HUES48 (cell line): ENCODE measurements at regions not wholly inside any gene's neighbourhood (a gene's known extent, or its start where the extent isn't known, plus 50 kb on each side); places are given as distances from the start of the nearest gene placed in this dataset.

Source experiments
- H3K27ac ChIP-seq: one replicate; pipeline ENCODE4 v1.7.0; 2013; ENCODE audit warnings: low read depth, low read length, inconsistent platforms
- H3K27me3 ChIP-seq: 2 replicates; pipeline ENCODE4 v1.6.1; 2013; ENCODE audit warnings: mild to moderate bottlenecking, low read length; ENCODE audit not compliant: control insufficient read depth, insufficient read depth
- H3K36me3 ChIP-seq: 2 replicates; pipeline ENCODE4 v1.6.1; 2013; ENCODE audit warnings: low read length; ENCODE audit not compliant: control insufficient read depth, insufficient read depth
- H3K4me1 ChIP-seq: 2 replicates; pipeline ENCODE4 v1.6.1; 2013; ENCODE audit warnings: mild to moderate bottlenecking, low read length; ENCODE audit not compliant: control insufficient read depth, insufficient read depth
- H3K4me3 ChIP-seq: 2 replicates; pipeline ENCODE4 v1.5.1; 2013; ENCODE audit warnings: mild to moderate bottlenecking, low read depth, low read length
- H3K9ac ChIP-seq: 2 replicates; pipeline ENCODE4 v1.6.1; 2013; ENCODE audit warnings: mild to moderate bottlenecking, low read depth, low read length, moderate library complexity
- H3K9me3 ChIP-seq: 2 replicates; pipeline ENCODE4 v1.6.1; 2013; ENCODE audit warnings: low read length; ENCODE audit not compliant: control insufficient read depth, insufficient read depth

GRCh38 chr4:122203407-122203806 is 51.3 kb downstream of the BLTP1 start:
- peaks cover 51% of the 10 kb centered on the region for H3K36me3 ChIP-seq
- no peaks in the 10 kb centered on the region for H3K4me1 ChIP-seq
- no peaks in the 10 kb centered on the region for H3K27me3 ChIP-seq
- no peak overlapping the region for H3K4me3 ChIP-seq
- no peak overlapping the region for H3K9ac ChIP-seq
- no peaks in the 10 kb centered on the region for H3K9me3 ChIP-seq
- H3K27ac ChIP-seq, result no peak overlapping the region

DNA sequence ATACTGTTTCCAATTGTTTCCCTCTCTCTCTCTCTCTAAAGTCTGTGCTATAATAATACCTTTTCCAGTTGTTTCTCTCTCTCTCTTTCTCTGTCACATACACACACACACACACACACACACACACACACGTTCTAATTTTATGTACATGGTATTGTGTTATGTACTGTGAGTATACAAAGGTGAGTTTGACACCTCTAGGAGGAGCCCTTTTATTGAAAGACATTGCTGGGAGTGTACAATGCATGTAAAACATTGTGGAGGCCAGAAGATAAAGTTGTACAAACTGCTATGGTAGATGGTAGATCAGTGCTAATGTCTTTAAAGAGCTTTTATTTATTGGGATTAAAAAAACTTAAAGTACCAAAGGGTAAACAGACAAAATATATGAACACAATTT is 53.6 kb downstream of the BLTP1 start:
- H3K4me1 ChIP-seq, result no peaks in the 10 kb centered on the region

DNA sequence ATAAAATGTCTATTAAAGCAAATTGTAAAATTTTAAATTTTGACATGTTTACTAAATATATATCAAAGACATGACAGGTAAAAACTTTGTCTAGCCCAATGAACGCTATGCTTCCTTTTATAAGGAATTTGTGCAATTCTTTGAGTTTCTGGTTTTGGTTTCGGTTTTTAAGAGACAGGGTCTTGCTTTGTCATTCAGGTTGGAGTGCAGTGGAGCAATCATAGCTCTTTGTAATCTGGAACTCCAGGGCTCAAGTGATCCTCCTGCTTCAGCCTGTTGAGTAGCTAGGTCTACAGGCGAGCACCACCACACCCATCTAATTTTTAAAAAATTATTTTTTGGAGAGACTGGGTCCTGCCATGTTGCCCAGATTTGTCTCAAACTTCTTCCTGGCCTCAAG is 60.7 kb downstream of the BLTP1 start:
- no peak overlapping the region for H3K4me3 ChIP-seq
- H3K27me3 ChIP-seq, result no peaks in the 10 kb centered on the region
- H3K36me3 ChIP-seq, result peaks cover 36% of the 10 kb centered on the region
- no peak overlapping the region for H3K9ac ChIP-seq
- H3K27ac ChIP-seq, result no peak overlapping the region
- no peaks in the 10 kb centered on the region for H3K9me3 ChIP-seq
- H3K4me1 ChIP-seq, result no peaks in the 10 kb centered on the region

More for the DNA sequence above, 53.6 kb downstream of the BLTP1 start:
- H3K9ac ChIP-seq, result no peak overlapping the region
- H3K9me3 ChIP-seq, result no peaks in the 10 kb centered on the region
- H3K27me3 ChIP-seq, result no peaks in the 10 kb centered on the region
- H3K27ac ChIP-seq, result no peak overlapping the region
- H3K4me3 ChIP-seq, result no peak overlapping the region
- peaks cover 53% of the 10 kb centered on the region for H3K36me3 ChIP-seq

DNA sequence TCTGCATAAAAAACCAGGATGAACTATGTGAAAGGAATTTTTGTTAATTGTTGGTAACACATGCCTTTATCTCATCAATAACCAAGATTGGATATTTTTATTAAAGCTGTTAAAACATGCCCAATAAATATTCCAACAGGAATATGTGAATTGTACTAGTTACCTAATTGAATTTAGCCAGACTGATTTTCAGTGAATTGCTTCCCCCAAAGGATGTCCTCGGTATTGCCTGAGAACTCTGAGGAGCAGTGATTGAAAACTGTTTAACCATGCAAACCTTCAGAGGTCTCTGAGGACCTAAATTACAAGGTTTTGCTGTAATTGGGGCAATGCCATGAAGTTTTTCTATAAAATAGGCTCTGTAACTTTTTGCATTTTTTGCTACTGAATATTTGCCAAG is 66.6 kb downstream of the BLTP1 start:
- Histone ChIP-seq H3K27me3 (no peaks in the 10 kb centered on the region), H3K9me3 (no peaks in the 10 kb centered on the region), H3K9ac (no peak overlapping the region), H3K4me3 (no peak overlapping the region), H3K27ac (no peak overlapping the region), H3K4me1 (no peaks in the 10 kb centered on the region), H3K36me3 (peaks cover 21% of the 10 kb centered on the region)

DNA sequence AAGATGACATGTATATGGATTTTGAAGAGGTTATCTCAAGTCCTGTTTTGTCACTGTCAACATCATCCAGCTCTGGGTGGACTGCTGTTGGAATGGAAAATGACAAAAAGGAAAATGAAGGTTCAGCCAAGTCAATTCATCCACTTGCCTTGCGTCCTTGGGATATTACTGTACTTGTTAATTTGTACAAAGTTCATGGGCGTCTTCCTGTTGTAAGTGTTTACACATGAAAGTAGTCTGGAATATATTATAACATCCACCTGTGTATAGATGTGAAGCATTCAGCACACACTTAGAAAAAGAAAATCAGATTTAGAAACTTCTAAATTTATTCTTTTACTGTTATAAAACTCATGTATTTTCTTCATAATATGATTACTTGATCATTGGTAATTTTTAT is 67.2 kb downstream of the BLTP1 start:
- no peak overlapping the region for H3K27ac ChIP-seq
- no peak overlapping the region for H3K9ac ChIP-seq
- H3K4me3 ChIP-seq, result no peak overlapping the region
- H3K4me1 ChIP-seq, result peaks cover 4% of the 10 kb centered on the region; the same call in 1 of the 2 replicates
- H3K36me3 ChIP-seq, result peaks cover 21% of the 10 kb centered on the region
- no peaks in the 10 kb centered on the region for H3K27me3 ChIP-seq
- no peaks in the 10 kb centered on the region for H3K9me3 ChIP-seq

DNA sequence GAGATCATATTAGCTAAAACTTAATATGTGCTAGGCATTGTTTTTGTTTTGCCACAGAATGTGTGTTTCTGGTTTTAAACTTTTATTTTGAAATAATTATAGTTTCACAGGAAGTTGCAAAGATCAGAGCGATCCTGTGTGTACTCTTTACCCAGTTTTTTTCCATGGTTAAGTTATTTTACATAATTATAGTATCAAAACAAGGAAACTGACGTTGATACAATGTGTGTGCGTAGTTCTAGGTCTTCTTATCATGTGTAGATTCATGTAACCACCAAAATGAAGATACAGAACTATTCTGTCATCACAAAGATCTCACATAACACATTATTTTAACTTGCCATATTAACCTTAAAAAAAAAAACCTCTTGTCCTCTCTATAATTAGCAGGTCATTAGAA is 69.2 kb downstream of the BLTP1 start:
- Histone ChIP-seq H3K36me3 (peaks cover 24% of the 10 kb centered on the region), H3K27me3 (no peaks in the 10 kb centered on the region), H3K4me1 (peaks cover 4% of the 10 kb centered on the region; the same call in 1 of the 2 replicates), H3K27ac (no peak overlapping the region), H3K4me3 (no peak overlapping the region), H3K9ac (no peak overlapping the region), H3K9me3 (no peaks in the 10 kb centered on the region)

DNA sequence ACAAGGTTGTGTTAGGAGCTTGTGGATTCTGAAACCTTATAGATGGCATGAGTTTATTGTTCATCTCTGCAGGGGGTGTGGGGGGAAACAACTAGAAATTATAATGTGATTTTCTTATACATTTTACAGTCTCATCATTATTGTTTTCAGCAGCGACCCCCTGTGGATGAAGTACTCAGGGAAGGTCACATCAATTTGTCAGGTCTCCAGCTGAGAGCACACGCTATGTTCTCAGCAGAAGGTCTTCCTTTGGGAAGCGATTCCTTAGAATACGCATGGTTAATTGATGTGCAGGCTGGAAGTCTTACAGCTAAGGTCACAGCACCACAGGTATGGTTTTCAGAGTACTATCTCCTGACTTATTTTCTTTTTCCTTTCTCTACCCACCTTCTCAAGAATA is 72.2 kb downstream of the BLTP1 start:
- H3K9ac ChIP-seq, result no peak overlapping the region

DNA sequence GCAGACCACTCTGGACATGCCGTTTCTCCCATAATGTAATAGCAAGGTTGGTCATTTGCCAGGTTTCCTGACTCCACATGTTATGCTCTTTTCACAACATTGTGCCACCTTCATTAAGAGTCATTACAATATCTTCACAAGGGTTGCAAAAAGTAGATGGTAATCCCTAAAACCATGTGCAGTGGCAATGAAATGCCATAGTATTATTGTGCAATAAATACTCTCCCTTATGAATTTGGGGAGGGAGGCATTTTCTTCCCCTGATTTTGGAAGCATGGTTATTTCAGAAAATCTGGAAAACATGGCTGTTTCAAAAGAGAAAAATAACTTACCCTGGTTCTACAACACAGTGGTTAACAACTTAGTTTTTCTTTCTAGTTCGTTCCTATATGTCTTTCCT is 75.1 kb downstream of the BLTP1 start:
- no peak overlapping the region for H3K4me3 ChIP-seq
- H3K27me3 ChIP-seq, result no peaks in the 10 kb centered on the region
- H3K36me3 ChIP-seq, result peaks cover 26% of the 10 kb centered on the region
- H3K9ac ChIP-seq, result no peak overlapping the region
- H3K9me3 ChIP-seq, result no peaks in the 10 kb centered on the region
- H3K27ac ChIP-seq, result no peak overlapping the region
- H3K4me1 ChIP-seq, result peaks cover 4% of the 10 kb centered on the region; the same call in 1 of the 2 replicates

More for the DNA sequence above, 72.2 kb downstream of the BLTP1 start:
- no peak overlapping the region for H3K27ac ChIP-seq
- no peak overlapping the region for H3K4me3 ChIP-seq
- H3K36me3 ChIP-seq, result peaks cover 26% of the 10 kb centered on the region
- no peaks in the 10 kb centered on the region for H3K27me3 ChIP-seq
- no peaks in the 10 kb centered on the region for H3K9me3 ChIP-seq
- H3K4me1 ChIP-seq, result peaks cover 4% of the 10 kb centered on the region; the same call in 1 of the 2 replicates

DNA sequence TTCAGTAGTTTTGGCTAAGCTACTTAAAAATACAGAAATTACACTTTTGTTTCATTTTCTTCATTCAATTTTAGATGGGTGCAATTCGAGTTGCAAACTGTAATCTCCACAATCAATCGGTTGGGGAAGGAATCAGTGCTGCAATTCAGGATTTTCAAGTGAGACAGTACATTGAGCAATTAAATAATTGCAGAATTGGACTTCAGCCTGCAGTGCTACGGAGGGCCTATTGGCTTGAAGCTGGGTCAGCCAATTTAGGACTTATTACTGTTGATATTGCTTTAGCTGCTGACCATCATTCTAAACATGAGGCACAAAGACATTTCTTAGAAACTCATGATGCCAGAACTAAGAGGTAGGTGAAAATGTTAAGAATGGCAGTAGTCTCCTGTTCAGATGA is 77.7 kb downstream of the BLTP1 start:
- Histone ChIP-seq H3K36me3 (peaks cover 33% of the 10 kb centered on the region), H3K4me3 (no peak overlapping the region), H3K27ac (no peak overlapping the region), H3K9me3 (no peaks in the 10 kb centered on the region), H3K4me1 (no peaks in the 10 kb centered on the region), H3K27me3 (no peaks in the 10 kb centered on the region), H3K9ac (no peak overlapping the region)

DNA sequence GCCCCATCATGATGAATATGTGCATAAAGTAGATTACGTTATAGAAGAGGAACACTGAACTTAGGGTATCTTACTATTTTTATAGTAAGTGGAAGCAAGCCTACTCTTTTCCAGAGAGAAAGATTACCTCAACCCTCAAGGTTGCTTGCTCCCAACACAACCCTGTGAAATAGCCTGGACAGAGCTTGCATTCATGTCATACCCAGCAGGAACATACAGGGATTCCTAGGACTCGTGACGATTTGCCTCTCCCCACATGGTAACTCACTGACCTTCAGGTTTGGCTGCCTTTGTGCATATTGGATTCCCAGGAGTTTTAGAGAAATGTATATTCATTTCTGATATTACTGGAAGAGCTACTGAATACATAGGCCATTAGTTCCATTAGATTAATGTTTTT is 80.5 kb downstream of the BLTP1 start:
- Histone ChIP-seq H3K4me1 (no peaks in the 10 kb centered on the region), H3K9ac (no peak overlapping the region), H3K4me3 (no peak overlapping the region), H3K36me3 (peaks cover 27% of the 10 kb centered on the region), H3K27ac (no peak overlapping the region), H3K27me3 (no peaks in the 10 kb centered on the region), H3K9me3 (no peaks in the 10 kb centered on the region)

GRCh38 chr4:122234686-122235085 is 82.6 kb downstream of the BLTP1 start:
- Histone ChIP-seq H3K27me3 (no peaks in the 10 kb centered on the region), H3K4me1 (no peaks in the 10 kb centered on the region), H3K9ac (no peak overlapping the region), H3K4me3 (no peak overlapping the region), H3K9me3 (no peaks in the 10 kb centered on the region), H3K36me3 (peaks cover 42% of the 10 kb centered on the region), H3K27ac (no peak overlapping the region)

- Histone ChIP-seq H3K36me3 (peaks cover 59% of the 10 kb centered on the region), H3K9me3 (no peaks in the 10 kb centered on the region), H3K4me3 (no peak overlapping the region), H3K9ac (no peak overlapping the region), H3K27me3 (no peaks in the 10 kb centered on the region), H3K4me1 (no peaks in the 10 kb centered on the region), H3K27ac (no peak overlapping the region)
Observed at GRCh38 chr4:122243785-122244184, 91.7 kb downstream of the BLTP1 start.
